ENCODE measurements at regions not wholly inside any gene's neighbourhood (a gene's known extent, or its start where the extent isn't known, plus 50 kb on each side); places are given as distances from the start of the nearest gene placed in this dataset.

GRCh38 chr12:115097416-115097815 lies 413.4 kb upstream of the TBX3 start:
- no peaks in the 10 kb centered on the region for H3K9me3 ChIP-seq
- H3K4me1 ChIP-seq (ENCODE audit: control insufficient read depth in 1 of 2, insufficient read depth in 1 of 2, low read depth in 1 of 2, low read length in 1 of 2), result no peaks in the 10 kb centered on the region
- H3K27ac ChIP-seq, result no peak overlapping the region
- no peak for TF ChIP-seq CTCF (IDR thresholded peaks at IDR 0.05)
- no peaks in the 10 kb centered on the region for H3K36me3 ChIP-seq
- no peak overlapping the region for H3K4me3 ChIP-seq (ENCODE audit: low read depth in 1 of 2, low read length in 1 of 2)
- no peaks in the 10 kb centered on the region for H3K27me3 ChIP-seq

DNA sequence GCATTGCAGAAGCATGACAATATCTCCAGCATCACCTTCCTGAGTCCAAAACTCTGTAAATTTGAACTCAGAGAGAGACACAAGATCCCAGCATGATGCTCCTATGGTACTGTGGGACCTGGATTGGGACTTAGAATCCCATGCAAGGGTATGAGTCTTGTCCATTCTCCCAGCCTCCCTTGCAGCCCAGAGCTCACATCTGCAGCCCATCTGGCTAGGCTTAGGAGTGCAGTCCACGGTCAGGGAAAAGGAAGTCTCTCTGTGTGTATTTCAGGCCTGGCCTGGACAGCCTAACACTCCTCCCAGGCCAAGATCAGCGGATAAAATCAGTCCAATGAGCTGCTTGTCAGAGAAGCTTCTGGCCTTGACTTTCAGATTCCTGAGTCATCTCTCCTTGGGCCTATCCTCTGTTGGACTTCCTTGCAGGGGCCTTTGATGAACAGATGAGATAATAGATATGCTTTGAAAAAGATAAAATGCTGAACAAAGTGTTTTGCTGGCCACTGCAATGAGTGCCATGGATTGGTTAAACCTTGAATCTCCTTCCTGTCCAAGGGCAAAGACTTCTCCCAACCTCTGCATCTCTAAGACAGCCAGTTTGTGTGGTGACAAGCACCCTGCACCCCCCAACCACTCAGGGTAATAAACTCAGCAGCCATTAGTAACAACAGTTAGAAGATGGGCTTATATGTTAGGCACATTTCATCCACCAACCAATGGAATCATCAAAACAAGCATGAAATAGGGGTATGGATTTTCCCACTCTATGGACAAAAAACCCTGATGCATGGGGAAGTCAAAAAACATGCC lies 412.8 kb upstream of the TBX3 start:
- TF ChIP-seq CTCF (IDR thresholded peaks at IDR 0.05), result no peak
- Histone ChIP-seq H3K4me3 (ENCODE audit: low read depth in 1 of 2, low read length in 1 of 2) (no peak overlapping the region), H3K4me1 (ENCODE audit: control insufficient read depth in 1 of 2, insufficient read depth in 1 of 2, low read depth in 1 of 2, low read length in 1 of 2) (no peaks in the 10 kb centered on the region), H3K27ac (no peak overlapping the region), H3K9me3 (no peaks in the 10 kb centered on the region), H3K27me3 (no peaks in the 10 kb centered on the region), H3K36me3 (no peaks in the 10 kb centered on the region)

DNA sequence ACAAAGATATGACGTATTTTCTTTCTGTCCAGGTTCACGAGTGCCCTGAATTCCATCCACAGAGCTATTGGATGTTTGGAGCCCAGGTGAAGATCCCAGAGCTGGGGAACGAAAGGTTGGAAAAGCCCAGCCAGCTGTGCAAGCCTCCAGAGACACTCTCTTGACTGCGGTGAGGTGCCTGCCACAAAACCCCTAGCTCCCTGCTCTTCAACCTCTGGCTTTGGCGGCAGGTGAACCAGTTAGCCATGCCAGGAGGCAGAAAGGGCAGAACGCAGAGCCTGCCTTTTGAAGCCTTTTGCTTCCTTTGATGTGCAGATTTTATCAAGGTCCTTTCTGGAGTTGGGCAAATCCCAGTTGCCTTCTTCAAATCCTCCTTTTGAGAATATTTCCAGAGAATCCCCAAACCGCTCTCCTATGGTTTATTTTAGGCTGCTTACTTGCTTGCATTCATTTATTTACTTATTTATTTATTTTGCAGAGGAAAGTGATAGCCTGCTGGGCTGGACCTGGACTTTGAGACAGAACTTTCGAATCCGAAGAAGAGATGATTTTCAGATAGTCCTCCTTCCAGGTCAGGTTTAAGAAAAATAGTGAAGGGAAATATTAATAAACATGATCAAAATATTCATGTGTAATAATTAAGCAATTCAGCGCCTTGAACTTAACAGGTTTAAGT lies 411.2 kb upstream of the TBX3 start:
- H3K27me3 ChIP-seq, result no peaks in the 10 kb centered on the region
- no peak overlapping the region for H3K4me3 ChIP-seq (ENCODE audit: low read depth in 1 of 2, low read length in 1 of 2)
- H3K27ac ChIP-seq, result no peak overlapping the region
- no peak for TF ChIP-seq CTCF (IDR thresholded peaks at IDR 0.05)
- H3K9me3 ChIP-seq, result no peaks in the 10 kb centered on the region
- no peaks in the 10 kb centered on the region for H3K4me1 ChIP-seq (ENCODE audit: control insufficient read depth in 1 of 2, insufficient read depth in 1 of 2, low read depth in 1 of 2, low read length in 1 of 2)
- H3K36me3 ChIP-seq, result no peaks in the 10 kb centered on the region

- Histone ChIP-seq H3K4me3 (ENCODE audit: low read depth in 1 of 2, low read length in 1 of 2) (no peak overlapping the region), H3K4me1 (ENCODE audit: control insufficient read depth in 1 of 2, insufficient read depth in 1 of 2, low read depth in 1 of 2, low read length in 1 of 2) (no peaks in the 10 kb centered on the region), H3K27ac (no peak overlapping the region), H3K9me3 (no peaks in the 10 kb centered on the region), H3K27me3 (no peaks in the 10 kb centered on the region), H3K36me3 (no peaks in the 10 kb centered on the region)
- no peak for TF ChIP-seq CTCF (IDR thresholded peaks at IDR 0.05)
These were observed 410.3 kb upstream of the TBX3 start for GRCh38 chr12:115094163-115094816.

- H3K27me3 ChIP-seq, result no peaks in the 10 kb centered on the region
- no peak overlapping the region for H3K4me3 ChIP-seq (ENCODE audit: low read depth in 1 of 2, low read length in 1 of 2)
- H3K4me1 ChIP-seq (ENCODE audit: control insufficient read depth in 1 of 2, insufficient read depth in 1 of 2, low read depth in 1 of 2, low read length in 1 of 2), result no peaks in the 10 kb centered on the region
- H3K9me3 ChIP-seq, result no peaks in the 10 kb centered on the region
- no peak overlapping the region for H3K27ac ChIP-seq
- H3K36me3 ChIP-seq, result no peaks in the 10 kb centered on the region
- TF ChIP-seq CTCF (IDR thresholded peaks at IDR 0.05), result no peak
These were observed 409.3 kb upstream of the TBX3 start for GRCh38 chr12:115093261-115093660.
